GM12878 (cell line): ENCODE measurements at regions not wholly inside any gene's neighbourhood (a gene's known extent, or its start where the extent isn't known, plus 50 kb on each side); places are given as distances from the start of the nearest gene placed in this dataset.
A peak's percentile ranks its signal among the peaks of the same experiment; 100 is the strongest.
"Not testable (repeated sequence)": the region's sequence is repeated elsewhere in the genome, so short reads cannot be mapped to it uniquely, and the experiment has no call there.

Experiments used
- ATAC-seq: fragments of 200-7000 bp; cut with Tn5 transposase; 3 replicates; pipeline ENCODE4 v1.9.1; 2020; ENCODE audit warnings: mild to moderate bottlenecking, moderate library complexity
- BruUV-seq: library from RNA; stranded (reverse); fragments of 400-500 nt; replicated peaks from 2 replicates; lab custom pipeline; 2021; lab: Mats Ljungman, UMichigan
- CTCF ChIA-PET: fragments of 300-600 bp; sonication (Branson Sonifier 250); formaldehyde crosslinking; extraction: SDS; loops from one replicate; lab custom pipeline; 2021; ENCODE audit warnings: inconsistent platforms; lab: Yijun Ruan, JAX
- POLR2A ChIA-PET: fragments of 350-600 bp; formaldehyde crosslinking; extraction: SDS; loops from one replicate; lab custom pipeline; 2021; ENCODE audit warnings: inconsistent platforms; lab: Charles Lee
- RAD21 ChIA-PET: fragments of 300-600 bp; sonication (Branson Sonifier 250); formaldehyde crosslinking; loops from one replicate; lab custom pipeline; 2023; ENCODE audit warnings: antibody characterized with exemption; ENCODE audit not compliant: unreplicated experiment; lab: Charles Lee
- SMC1A ChIA-PET: fragments of 300-600 bp; sonication (Branson Sonifier 250); formaldehyde crosslinking; loops from one replicate; lab custom pipeline; 2023; ENCODE audit not compliant: unreplicated experiment, uncharacterized antibody; lab: Charles Lee
- DNase-seq: peaks from one replicate; pipeline ENCODE4 v3.0.0-alpha.2; 2011; ENCODE audit warnings: low read depth, low spot score
- FAIRE-seq: peaks from 3 replicates; lab custom pipeline; 2011; peaks lifted over from hg19 to GRCh38; lab: Jason Lieb, UNC
- H2AFZ ChIP-seq: 2 replicates; pipeline ENCODE4 v1.6.0; 2011; ENCODE audit warnings: low read depth, low read length, control low read depth; ENCODE audit not compliant: control insufficient read depth
- H3K27ac ChIP-seq: 2 replicates; pipeline ENCODE4 v1.5.1; 2011; ENCODE audit warnings: control low read depth; ENCODE audit not compliant: control insufficient read depth, insufficient read depth
- H3K27me3 ChIP-seq, 2 experiments: replicated peaks in 1 of 2; 2 replicates each; pipeline versions ENCODE4 v1.6.0 to v1.6.1; 2011; ENCODE audit warnings: low read length in 1 of 2; ENCODE audit not compliant: control insufficient read depth in 2 of 2, insufficient read depth in 2 of 2
- H3K36me3 ChIP-seq, 2 experiments: 2 replicates each; pipeline ENCODE4 v1.5.1; 2011; ENCODE audit warnings: low read length in 1 of 2; ENCODE audit not compliant: control insufficient read depth in 2 of 2, insufficient read depth in 2 of 2
- H3K4me1 ChIP-seq: 2 replicates; pipeline ENCODE4 v1.6.1; 2011; ENCODE audit warnings: mild to moderate bottlenecking, low read length, moderate library complexity, mixed read lengths; ENCODE audit not compliant: control insufficient read depth, insufficient read depth
- H3K4me2 ChIP-seq: 2 replicates; pipeline ENCODE4 v1.6.0; 2011; ENCODE audit warnings: control low read depth; ENCODE audit not compliant: control insufficient read depth, insufficient read depth
- H3K4me3 ChIP-seq: fragments of 200-600 bp; sonication (generic); 2 replicates; pipeline ENCODE4 v1.5.1; 2016
- H3K79me2 ChIP-seq: 2 replicates; pipeline ENCODE4 v1.6.0; 2011; ENCODE audit warnings: low read length; ENCODE audit not compliant: control insufficient read depth, insufficient read depth
- H3K9ac ChIP-seq: 2 replicates; pipeline ENCODE4 v1.8.0; 2011; ENCODE audit warnings: low read length, control low read depth, mixed read lengths; ENCODE audit not compliant: control insufficient read depth, insufficient read depth
- H3K9me3 ChIP-seq: replicated peaks from 3 replicates; pipeline ENCODE4 v1.5.1; 2011; ENCODE audit warnings: mild to moderate bottlenecking, low read length; ENCODE audit not compliant: control insufficient read depth, insufficient read depth
- H4K20me1 ChIP-seq: 2 replicates; pipeline ENCODE4 v1.6.0; 2011; ENCODE audit not compliant: control insufficient read depth, insufficient read depth
- ATF7 ChIP-seq: fragments of 450-650 bp; IDR thresholded peaks from 2 replicates; pipeline ENCODE4 v1.6.1; 2016; ENCODE audit warnings: low read depth, mild to moderate bottlenecking
- CTCF ChIP-seq, 3 experiments: IDR thresholded peaks in 2 of 3; conservative IDR thresholded peaks in 1 of 3; 2 replicates each; pipeline ENCODE4 v1.5.1; 2011; ENCODE audit warnings: low read depth in 3 of 3, low read length in 3 of 3, mild to moderate bottlenecking in 3 of 3, control low read depth in 2 of 3, moderate library complexity in 2 of 3, inconsistent platforms in 1 of 3, mixed read lengths in 1 of 3; ENCODE audit not compliant: control insufficient read depth in 2 of 3, insufficient read depth in 1 of 3; ENCODE audit errors: extremely low read depth in 1 of 3
- EED ChIP-seq: sonication (generic); IDR thresholded peaks from 2 replicates; pipeline ENCODE4 v1.6.1; 2016; ENCODE audit warnings: antibody characterized with exemption, low read depth
- MEF2A ChIP-seq: IDR thresholded peaks from 2 replicates; pipeline ENCODE4 v1.6.1; 2011; ENCODE audit warnings: low read depth, mild to moderate bottlenecking, low read length, moderate library complexity; ENCODE audit not compliant: insufficient read depth
- RAD21 ChIP-seq: IDR thresholded peaks from 2 replicates; pipeline ENCODE4 v1.6.1; 2011; ENCODE audit warnings: mild to moderate bottlenecking, low read depth, low read length, moderate library complexity; ENCODE audit not compliant: insufficient read depth
- SMC3 ChIP-seq: IDR thresholded peaks from 2 replicates; pipeline ENCODE4 v1.6.1; 2011; ENCODE audit warnings: low read length, improper control_type of control experiment, borderline replicate concordance
- ZNF274 ChIP-seq: IDR thresholded peaks from one replicate; pipeline ENCODE4 v1.8.0; 2011; ENCODE audit not compliant: insufficient read length, insufficient read depth
- ZNF687 ChIP-seq: fragments of 450-650 bp; IDR thresholded peaks from 2 replicates; pipeline ENCODE4 v1.6.1; 2017; ENCODE audit warnings: mild to moderate bottlenecking, moderate library complexity
- WGBS: methylation state at CpG from one replicate; pipeline ENCODE4 v1.1.6; 2016; ENCODE audit warnings: low lambda C conversion rate; ENCODE audit not compliant: insufficient replicate concordance, insufficient coverage; ENCODE audit errors: missing lambda C conversion rate; 5-methylcytosine and 5-hydroxymethylcytosine counted together
- in situ Hi-C: fragments of 300-500 bp; cut with MboI; formaldehyde crosslinking; loops from 9 replicates; pipeline ENCODE4 v1.14.3; 2018; ENCODE audit warnings: mixed read lengths
- intact Hi-C: fragments of 100-400 bp; cut with micrococcal nuclease; formaldehyde crosslinking; loops from one replicate; pipeline ENCODE4 v1.14.2; 2022; ENCODE audit not compliant: unreplicated experiment

- Histone ChIP-seq H3K4me2 (no peak overlapping the region), H3K9ac (no peak overlapping the region), H3K4me1 (no peaks in the 10 kb centered on the region), H3K79me2 (no peaks in the 10 kb centered on the region), H4K20me1 (no peaks in the 10 kb centered on the region), H2AFZ (no peak overlapping the region)
- CTCF ChIA-PET = interaction anchor here (0.6 to 2.6 kb wide), 6 partner anchors 207 to 261 kb away, joined by 3 to 21 read pairs (median 6); no protein-coding TSS in a partner anchor
- FAIRE-seq = peak; percentile 38
- no peak for DNase-seq
- POLR2A ChIA-PET = interaction anchor here (1.0 kb wide), 1 partner anchor 331 kb away, joined by 6 read pairs; the partner anchor contains the start of gene REST
- SMC1A ChIA-PET = interaction anchor here (0.9 to 2.8 kb wide), 4 partner anchors 12 to 261 kb away, joined by 3 to 18 read pairs (median 8); no protein-coding TSS in a partner anchor
- 0% methylated on average over 1 of the region's 1 CpG for WGBS
- intact Hi-C loops = loop anchor here (5.0 to 10.0 kb wide), 2 partner anchors 226 to 259 kb away; no protein-coding TSS in a partner anchor
- no TSS peak for BruUV-seq
- no peak for ATAC-seq
- TF ChIP-seq RAD21 (peak; percentile 59), ATF7 (no peak), EED (no peak), ZNF687 (no peak), ZNF274 (no peak), MEF2A (no peak), SMC3 (peak; percentile 42; the same call in 1 of the 2 replicates), CTCF (IDR thresholded peaks at IDR 0.05 in 2 of 3, conservative IDR thresholded peaks at IDR 0.05 in 1 of 3; ENCODE audit: control insufficient read depth in 2 of 3, extremely low read depth in 1 of 3, insufficient read depth in 1 of 3, low read depth in 3 of 3, low read length in 3 of 3) (peak; percentile 18 to 31 (median 23); a peak in 3 of 6 replicates)
- TF ChIP-seq, all 136 proteins: peak for 3
- in situ Hi-C loops = no loop called here
- RAD21 ChIA-PET = interaction anchor here (0.7 to 2.4 kb wide), 3 partner anchors 65 to 260 kb away, joined by 3 to 16 read pairs (median 3); no protein-coding TSS in a partner anchor
- Histone ChIP-seq H3K36me3 (no peaks in the 10 kb centered on the region), H3K27ac (no peak overlapping the region), H3K27me3 (no peaks in the 10 kb centered on the region), H3K9me3 (no peaks in the 10 kb centered on the region), H3K4me3 (no peak overlapping the region)
These were observed 70.3 kb downstream of the ARL9 start for GRCh38 chr4:56575820-56576429.

- POLR2A ChIA-PET = not testable (repeated sequence)
These were observed 86.8 kb downstream of the ARL9 start for GRCh38 chr4:56592417-56592816.

More at GRCh38 chr4:56592417-56592816, 86.8 kb downstream of the ARL9 start:
- BruUV-seq, SMC1A ChIA-PET, H4K20me1 ChIP-seq, H3K27me3 ChIP-seq, ATAC-seq, in situ Hi-C loops, H3K27ac ChIP-seq, H3K4me2 ChIP-seq, RAD21 ChIA-PET, H3K9ac ChIP-seq, H3K9me3 ChIP-seq, intact Hi-C loops, DNase-seq, CTCF ChIA-PET, H3K4me1 ChIP-seq, H3K4me3 ChIP-seq, H2AFZ ChIP-seq, H3K36me3 ChIP-seq, H3K79me2 ChIP-seq: not testable (repeated sequence)
- WGBS = 95% methylated on average over 8 of the region's 41 CpGs
- FAIRE-seq = peak; percentile 27
